GM12878 (cell line): ENCODE measurements at regions not wholly inside any gene's neighbourhood (a gene's known extent, or its start where the extent isn't known, plus 50 kb on each side); places are given as distances from the start of the nearest gene placed in this dataset.
A peak's percentile ranks its signal among the peaks of the same experiment; 100 is the strongest.

Source experiments
- ATAC-seq: fragments of 200-7000 bp; cut with Tn5 transposase; 3 replicates; pipeline ENCODE4 v1.9.1; 2020; ENCODE audit warnings: mild to moderate bottlenecking, moderate library complexity
- BruUV-seq: library from RNA; stranded (reverse); fragments of 400-500 nt; replicated peaks from 2 replicates; lab custom pipeline; 2021; lab: Mats Ljungman, UMichigan
- CTCF ChIA-PET: fragments of 300-600 bp; sonication (Branson Sonifier 250); formaldehyde crosslinking; extraction: SDS; loops from one replicate; lab custom pipeline; 2021; ENCODE audit warnings: inconsistent platforms; lab: Yijun Ruan, JAX
- POLR2A ChIA-PET: fragments of 350-600 bp; formaldehyde crosslinking; extraction: SDS; loops from one replicate; lab custom pipeline; 2021; ENCODE audit warnings: inconsistent platforms; lab: Charles Lee
- RAD21 ChIA-PET: fragments of 300-600 bp; sonication (Branson Sonifier 250); formaldehyde crosslinking; loops from one replicate; lab custom pipeline; 2023; ENCODE audit warnings: antibody characterized with exemption; ENCODE audit not compliant: unreplicated experiment; lab: Charles Lee
- SMC1A ChIA-PET: fragments of 300-600 bp; sonication (Branson Sonifier 250); formaldehyde crosslinking; loops from one replicate; lab custom pipeline; 2023; ENCODE audit not compliant: unreplicated experiment, uncharacterized antibody; lab: Charles Lee
- DNase-seq: peaks from one replicate; pipeline ENCODE4 v3.0.0-alpha.2; 2011; ENCODE audit warnings: low read depth, low spot score
- FAIRE-seq: peaks from 3 replicates; lab custom pipeline; 2011; peaks lifted over from hg19 to GRCh38; lab: Jason Lieb, UNC
- H2AFZ ChIP-seq: 2 replicates; pipeline ENCODE4 v1.6.0; 2011; ENCODE audit warnings: low read depth, low read length, control low read depth; ENCODE audit not compliant: control insufficient read depth
- H3K27ac ChIP-seq: 2 replicates; pipeline ENCODE4 v1.5.1; 2011; ENCODE audit warnings: control low read depth; ENCODE audit not compliant: control insufficient read depth, insufficient read depth
- H3K27me3 ChIP-seq, 2 experiments: replicated peaks in 1 of 2; 2 replicates each; pipeline versions ENCODE4 v1.6.0 to v1.6.1; 2011; ENCODE audit warnings: low read length in 1 of 2; ENCODE audit not compliant: control insufficient read depth in 2 of 2, insufficient read depth in 2 of 2
- H3K36me3 ChIP-seq, 2 experiments: 2 replicates each; pipeline ENCODE4 v1.5.1; 2011; ENCODE audit warnings: low read length in 1 of 2; ENCODE audit not compliant: control insufficient read depth in 2 of 2, insufficient read depth in 2 of 2
- H3K4me1 ChIP-seq: 2 replicates; pipeline ENCODE4 v1.6.1; 2011; ENCODE audit warnings: mild to moderate bottlenecking, low read length, moderate library complexity, mixed read lengths; ENCODE audit not compliant: control insufficient read depth, insufficient read depth
- H3K4me2 ChIP-seq: 2 replicates; pipeline ENCODE4 v1.6.0; 2011; ENCODE audit warnings: control low read depth; ENCODE audit not compliant: control insufficient read depth, insufficient read depth
- H3K4me3 ChIP-seq: fragments of 200-600 bp; sonication (generic); 2 replicates; pipeline ENCODE4 v1.5.1; 2016
- H3K79me2 ChIP-seq: 2 replicates; pipeline ENCODE4 v1.6.0; 2011; ENCODE audit warnings: low read length; ENCODE audit not compliant: control insufficient read depth, insufficient read depth
- H3K9ac ChIP-seq: 2 replicates; pipeline ENCODE4 v1.8.0; 2011; ENCODE audit warnings: low read length, control low read depth, mixed read lengths; ENCODE audit not compliant: control insufficient read depth, insufficient read depth
- H3K9me3 ChIP-seq: replicated peaks from 3 replicates; pipeline ENCODE4 v1.5.1; 2011; ENCODE audit warnings: mild to moderate bottlenecking, low read length; ENCODE audit not compliant: control insufficient read depth, insufficient read depth
- H4K20me1 ChIP-seq: 2 replicates; pipeline ENCODE4 v1.6.0; 2011; ENCODE audit not compliant: control insufficient read depth, insufficient read depth
- ATF7 ChIP-seq: fragments of 450-650 bp; IDR thresholded peaks from 2 replicates; pipeline ENCODE4 v1.6.1; 2016; ENCODE audit warnings: low read depth, mild to moderate bottlenecking
- BMI1 ChIP-seq: fragments of 450-650 bp; IDR thresholded peaks from 2 replicates; pipeline ENCODE4 v1.6.1; 2016; ENCODE audit warnings: mild to moderate bottlenecking, moderate library complexity, borderline replicate concordance
- EED ChIP-seq: sonication (generic); IDR thresholded peaks from 2 replicates; pipeline ENCODE4 v1.6.1; 2016; ENCODE audit warnings: antibody characterized with exemption, low read depth
- ETV6 ChIP-seq, 2 experiments: fragments of 450-650 bp in 1 of 2; IDR thresholded peaks in 1 of 2; conservative IDR thresholded peaks in 1 of 2; 2 replicates each; pipeline ENCODE4 v1.6.1; 2014; ENCODE audit warnings: antibody characterized with exemption in 1 of 2, borderline replicate concordance in 1 of 2, low read depth in 1 of 2, mild to moderate bottlenecking in 1 of 2, moderate library complexity in 1 of 2
- NR2C2 ChIP-seq: IDR thresholded peaks from 2 replicates; pipeline ENCODE4 v1.6.1; 2011; ENCODE audit warnings: borderline replicate concordance, low read depth; ENCODE audit not compliant: control insufficient read depth, insufficient read length
- NR2F1 ChIP-seq: fragments of 450-650 bp; conservative IDR thresholded peaks from 2 replicates; pipeline ENCODE4 v1.6.1; 2017; ENCODE audit warnings: mild to moderate bottlenecking
- RELA ChIP-seq: fragments of 450-650 bp; IDR thresholded peaks from 2 replicates; pipeline ENCODE4 v1.8.0; 2014; ENCODE audit warnings: borderline replicate concordance; ENCODE audit not compliant: partially characterized antibody
- RUNX3 ChIP-seq: IDR thresholded peaks from 2 replicates; pipeline ENCODE4 v1.6.1; 2012; ENCODE audit warnings: low read length, inconsistent platforms
- SIX5 ChIP-seq: IDR thresholded peaks from 2 replicates; pipeline ENCODE4 v1.6.1; 2011; ENCODE audit warnings: mild to moderate bottlenecking, low read depth, low read length, moderate library complexity; ENCODE audit not compliant: severe bottlenecking
- SPI1 ChIP-seq: IDR thresholded peaks from 2 replicates; pipeline ENCODE4 v1.6.1; 2011; ENCODE audit warnings: low read depth, mild to moderate bottlenecking, low read length, moderate library complexity, borderline replicate concordance; ENCODE audit not compliant: insufficient read depth
- SUZ12 ChIP-seq: fragments of 200-600 bp; sonication (generic); IDR thresholded peaks from one replicate; pipeline ENCODE4 v1.6.1; 2018; ENCODE audit warnings: antibody characterized with exemption, mild to moderate bottlenecking; ENCODE audit not compliant: unreplicated experiment
- TAF1 ChIP-seq: IDR thresholded peaks from 2 replicates; pipeline ENCODE4 v1.6.1; 2011; ENCODE audit warnings: mild to moderate bottlenecking, low read depth, low read length, borderline replicate concordance
- YBX1 ChIP-seq: fragments of 450-650 bp; IDR thresholded peaks from 2 replicates; pipeline ENCODE4 v1.6.1; 2016; ENCODE audit warnings: antibody characterized with exemption
- WGBS: methylation state at CpG from one replicate; pipeline ENCODE4 v1.1.6; 2016; ENCODE audit warnings: low lambda C conversion rate; ENCODE audit not compliant: insufficient replicate concordance, insufficient coverage; ENCODE audit errors: missing lambda C conversion rate; 5-methylcytosine and 5-hydroxymethylcytosine counted together
- in situ Hi-C: fragments of 300-500 bp; cut with MboI; formaldehyde crosslinking; loops from 9 replicates; pipeline ENCODE4 v1.14.3; 2018; ENCODE audit warnings: mixed read lengths
- intact Hi-C: fragments of 100-400 bp; cut with micrococcal nuclease; formaldehyde crosslinking; loops from one replicate; pipeline ENCODE4 v1.14.2; 2022; ENCODE audit not compliant: unreplicated experiment
- TF ChIP-seq, protein P1 (sequence below): fragments of 450-650 bp; IDR thresholded peaks from 2 replicates; pipeline ENCODE4 v1.6.1; 2018; ENCODE audit warnings: mild to moderate bottlenecking, low read depth, moderate library complexity; ENCODE audit not compliant: partially characterized antibody
- TF ChIP-seq, protein P2 (sequence below): IDR thresholded peaks from 2 replicates; pipeline ENCODE4 v1.6.1; 2012; ENCODE audit warnings: low read length, inconsistent platforms
- TF ChIP-seq, protein P3 (sequence below): fragments of 450-650 bp; IDR thresholded peaks from 2 replicates; pipeline ENCODE4 v1.6.1; 2017; ENCODE audit warnings: mild to moderate bottlenecking, low read depth, inconsistent platforms; ENCODE audit not compliant: poor library complexity, severe bottlenecking

DNA sequence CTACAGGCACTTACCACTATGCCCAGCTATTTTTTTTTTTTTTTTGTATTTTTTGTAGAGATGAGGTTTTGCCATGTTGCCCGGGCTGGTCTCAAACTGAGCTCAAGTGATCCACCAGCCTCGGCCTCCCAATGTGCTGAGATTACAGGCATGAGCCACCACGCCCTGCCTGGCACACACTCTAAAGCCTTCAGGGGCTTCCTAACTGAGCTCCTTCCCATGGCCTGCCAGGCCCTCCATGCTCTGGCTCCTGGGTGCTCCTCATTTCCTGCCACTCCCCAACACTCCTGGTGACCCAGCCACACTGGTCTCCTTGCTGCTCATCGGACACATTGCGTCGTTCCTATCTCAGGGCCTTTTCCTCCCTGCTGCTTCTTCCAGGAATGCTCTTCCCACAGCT, 61.5 kb downstream of the CARTPT start (continued):
- no peak for TF ChIP-seq RUNX3

DNA sequence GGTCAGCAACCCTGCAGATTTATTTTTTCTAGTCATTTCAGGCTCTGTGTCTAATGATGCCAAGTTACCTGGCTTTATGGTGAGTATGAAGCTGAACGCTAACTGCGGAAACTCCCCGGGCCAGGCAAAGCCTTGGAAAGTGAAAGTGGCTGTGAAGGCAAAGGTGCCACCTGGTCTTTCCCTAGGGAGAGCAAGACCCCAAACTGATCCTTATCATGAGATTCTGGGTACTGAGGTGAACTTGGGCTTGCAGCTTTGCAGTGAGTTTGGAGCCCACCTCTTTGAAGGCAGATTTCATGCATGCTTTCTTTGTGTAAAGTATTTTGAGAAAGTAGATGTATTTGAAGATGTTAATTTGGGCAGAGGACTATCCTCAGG, 63.3 kb downstream of the CARTPT start:
- H3K79me2 ChIP-seq = no peaks in the 10 kb centered on the region
- H3K27me3 ChIP-seq = no peaks in the 10 kb centered on the region; a peak in 1 of 4 replicates
- no peaks in the 10 kb centered on the region for H4K20me1 ChIP-seq
- ATAC-seq (peak; percentile 86), FAIRE-seq (peak; percentile 95), DNase-seq (peak; percentile 24)
- H3K9ac ChIP-seq = peak overlapping the region; percentile 22; the same call in 1 of the 2 replicates
- H3K4me2 ChIP-seq = peak overlapping the region; percentile 87
- in situ Hi-C loops (loop anchor here (5.0 to 25.0 kb wide), 3 partner anchors 462 to 755 kb away; no protein-coding TSS in a partner anchor), intact Hi-C loops (loop anchor here (10.0 kb wide), 1 partner anchor 462 kb away; no protein-coding TSS in a partner anchor)
- CTCF ChIA-PET = interaction anchor here (0.6 to 2.4 kb wide), 21 partner anchors 9 to 741 kb away, joined by 3 to 35 read pairs (median 4); partner anchors contain the start of genes MRPS27 and PTCD2
- RAD21 ChIA-PET = interaction anchor here (0.6 to 2.7 kb wide), 9 partner anchors 84 to 538 kb away, joined by 3 to 15 read pairs (median 4); partner anchors contain the start of genes MRPS27 and PTCD2
- POLR2A ChIA-PET = no interaction called here
- H3K4me3 ChIP-seq = peak overlapping the region; percentile 1; the same call in 1 of the 2 replicates
- H2AFZ ChIP-seq = peak overlapping the region; percentile 88
- BruUV-seq = no TSS peak
- no peaks in the 10 kb centered on the region for H3K9me3 ChIP-seq
- WGBS = 2% methylated on average over 3 of the region's 3 CpGs
- SMC1A ChIA-PET = interaction anchor here (0.5 to 2.0 kb wide), 10 partner anchors 9 to 742 kb away, joined by 3 to 15 read pairs (median 4); no protein-coding TSS in a partner anchor
- peaks cover 15% of the 10 kb centered on the region for H3K4me1 ChIP-seq
- H3K36me3 ChIP-seq = no peaks in the 10 kb centered on the region
- H3K27ac ChIP-seq = no peak overlapping the region; the same call in 1 of the 2 replicates
- TF ChIP-seq ETV6 (conservative IDR thresholded peaks at IDR 0.05 in 1 of 2, IDR thresholded peaks at IDR 0.05 in 1 of 2; ENCODE audit: borderline replicate concordance in 1 of 2, low read depth in 1 of 2) (no peak), BMI1 (0 out of 2 replicates have a peak, but pooled peaks have one; percentile 20), SUZ12 (no peak), RELA (no peak), YBX1 (no peak), NR2C2 (no peak), EED (peak; percentile 66), SPI1 (no peak), ATF7 (no peak), SIX5 (no peak), NR2F1 (peak; percentile 26; the same call in 1 of the 2 replicates), TAF1 (no peak)
- TF ChIP-seq, protein P1, sequence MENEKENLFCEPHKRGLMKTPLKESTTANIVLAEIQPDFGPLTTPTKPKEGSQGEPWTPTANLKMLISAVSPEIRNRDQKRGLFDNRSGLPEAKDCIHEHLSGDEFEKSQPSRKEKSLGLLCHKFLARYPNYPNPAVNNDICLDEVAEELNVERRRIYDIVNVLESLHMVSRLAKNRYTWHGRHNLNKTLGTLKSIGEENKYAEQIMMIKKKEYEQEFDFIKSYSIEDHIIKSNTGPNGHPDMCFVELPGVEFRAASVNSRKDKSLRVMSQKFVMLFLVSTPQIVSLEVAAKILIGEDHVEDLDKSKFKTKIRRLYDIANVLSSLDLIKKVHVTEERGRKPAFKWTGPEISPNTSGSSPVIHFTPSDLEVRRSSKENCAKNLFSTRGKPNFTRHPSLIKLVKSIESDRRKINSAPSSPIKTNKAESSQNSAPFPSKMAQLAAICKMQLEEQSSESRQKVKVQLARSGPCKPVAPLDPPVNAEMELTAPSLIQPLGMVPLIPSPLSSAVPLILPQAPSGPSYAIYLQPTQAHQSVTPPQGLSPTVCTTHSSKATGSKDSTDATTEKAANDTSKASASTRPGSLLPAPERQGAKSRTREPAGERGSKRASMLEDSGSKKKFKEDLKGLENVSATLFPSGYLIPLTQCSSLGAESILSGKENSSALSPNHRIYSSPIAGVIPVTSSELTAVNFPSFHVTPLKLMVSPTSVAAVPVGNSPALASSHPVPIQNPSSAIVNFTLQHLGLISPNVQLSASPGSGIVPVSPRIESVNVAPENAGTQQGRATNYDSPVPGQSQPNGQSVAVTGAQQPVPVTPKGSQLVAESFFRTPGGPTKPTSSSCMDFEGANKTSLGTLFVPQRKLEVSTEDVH = no peak
- TF ChIP-seq, protein P2, sequence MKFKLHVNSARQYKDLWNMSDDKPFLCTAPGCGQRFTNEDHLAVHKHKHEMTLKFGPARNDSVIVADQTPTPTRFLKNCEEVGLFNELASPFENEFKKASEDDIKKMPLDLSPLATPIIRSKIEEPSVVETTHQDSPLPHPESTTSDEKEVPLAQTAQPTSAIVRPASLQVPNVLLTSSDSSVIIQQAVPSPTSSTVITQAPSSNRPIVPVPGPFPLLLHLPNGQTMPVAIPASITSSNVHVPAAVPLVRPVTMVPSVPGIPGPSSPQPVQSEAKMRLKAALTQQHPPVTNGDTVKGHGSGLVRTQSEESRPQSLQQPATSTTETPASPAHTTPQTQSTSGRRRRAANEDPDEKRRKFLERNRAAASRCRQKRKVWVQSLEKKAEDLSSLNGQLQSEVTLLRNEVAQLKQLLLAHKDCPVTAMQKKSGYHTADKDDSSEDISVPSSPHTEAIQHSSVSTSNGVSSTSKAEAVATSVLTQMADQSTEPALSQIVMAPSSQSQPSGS = 0 out of 2 replicates have a peak, but pooled peaks have one; percentile 1
- TF ChIP-seq, protein P3, sequence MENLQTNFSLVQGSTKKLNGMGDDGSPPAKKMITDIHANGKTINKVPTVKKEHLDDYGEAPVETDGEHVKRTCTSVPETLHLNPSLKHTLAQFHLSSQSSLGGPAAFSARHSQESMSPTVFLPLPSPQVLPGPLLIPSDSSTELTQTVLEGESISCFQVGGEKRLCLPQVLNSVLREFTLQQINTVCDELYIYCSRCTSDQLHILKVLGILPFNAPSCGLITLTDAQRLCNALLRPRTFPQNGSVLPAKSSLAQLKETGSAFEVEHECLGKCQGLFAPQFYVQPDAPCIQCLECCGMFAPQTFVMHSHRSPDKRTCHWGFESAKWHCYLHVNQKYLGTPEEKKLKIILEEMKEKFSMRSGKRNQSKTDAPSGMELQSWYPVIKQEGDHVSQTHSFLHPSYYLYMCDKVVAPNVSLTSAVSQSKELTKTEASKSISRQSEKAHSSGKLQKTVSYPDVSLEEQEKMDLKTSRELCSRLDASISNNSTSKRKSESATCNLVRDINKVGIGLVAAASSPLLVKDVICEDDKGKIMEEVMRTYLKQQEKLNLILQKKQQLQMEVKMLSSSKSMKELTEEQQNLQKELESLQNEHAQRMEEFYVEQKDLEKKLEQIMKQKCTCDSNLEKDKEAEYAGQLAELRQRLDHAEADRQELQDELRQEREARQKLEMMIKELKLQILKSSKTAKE = no peak
